GM12865 (cell line): ENCODE measurements at regions not wholly inside any gene's neighbourhood (a gene's known extent, or its start where the extent isn't known, plus 50 kb on each side); places are given as distances from the start of the nearest gene placed in this dataset.
A peak's percentile ranks its signal among the peaks of the same experiment; 100 is the strongest.

ENCODE experiments used
- DNase-seq: peaks from one replicate; pipeline ENCODE4 v3.0.0; 2010; ENCODE audit warnings: low read depth
- H3K4me3 ChIP-seq: 2 replicates; pipeline ENCODE4 v1.5.1; 2011; ENCODE audit warnings: mild to moderate bottlenecking, low read depth, low read length, control low read depth
- CTCF ChIP-seq: IDR thresholded peaks from 2 replicates; pipeline ENCODE4 v1.5.1; 2011; ENCODE audit warnings: low read length, control low read depth, low read depth, inconsistent platforms; ENCODE audit not compliant: insufficient read depth; ENCODE audit errors: missing control alignments

- TF ChIP-seq CTCF: no peak
- DNase-seq: peak; percentile 47
- H3K4me3 ChIP-seq: no peak overlapping the region
These were observed 276.5 kb upstream of the AGTR2 start for GRCh38 chrX:115894087-115894486.

GRCh38 chrX:115895678-115896329, 274.7 kb upstream of the AGTR2 start:
- no peak for DNase-seq
- no peak for TF ChIP-seq CTCF
- no peak overlapping the region for H3K4me3 ChIP-seq

- DNase-seq: no peak
- H3K4me3 ChIP-seq: no peak overlapping the region
- no peak for TF ChIP-seq CTCF
These were observed 274.2 kb upstream of the AGTR2 start for GRCh38 chrX:115896362-115896761.

GRCh38 chrX:115897956-115898355, 272.6 kb upstream of the AGTR2 start:
- DNase-seq: no peak
- no peak for TF ChIP-seq CTCF
- H3K4me3 ChIP-seq: no peak overlapping the region

GRCh38 chrX:115898382-115899001, 272.1 kb upstream of the AGTR2 start:
- peak; percentile 21 for DNase-seq
- no peak for TF ChIP-seq CTCF
- no peak overlapping the region for H3K4me3 ChIP-seq

- no peak overlapping the region for H3K4me3 ChIP-seq
- DNase-seq: no peak
- TF ChIP-seq CTCF: no peak
These were observed 270.1 kb upstream of the AGTR2 start for GRCh38 chrX:115900425-115900824.

- no peak for TF ChIP-seq CTCF
- no peak overlapping the region for H3K4me3 ChIP-seq
- no peak for DNase-seq
These were observed 269.3 kb upstream of the AGTR2 start for GRCh38 chrX:115901241-115901640.
